IMR-90 (cell line): ENCODE measurements at regions not wholly inside any gene's neighbourhood (a gene's known extent, or its start where the extent isn't known, plus 50 kb on each side); places are given as distances from the start of the nearest gene placed in this dataset.

Source experiments
- ATAC-seq: fragments of 200-7000 bp; cut with Tn5 transposase; 2 replicates; pipeline ENCODE4 v1.9.1; 2020; ENCODE audit warnings: low read depth, mild to moderate bottlenecking, moderate library complexity
- BruUV-seq: library from RNA; stranded (reverse); fragments of 400-500 nt; replicated peaks from 2 replicates; lab custom pipeline; 2021; lab: Mats Ljungman, UMichigan
- CTCF ChIA-PET: fragments of 300-600 bp; formaldehyde crosslinking; extraction: SDS; loops from one replicate; lab custom pipeline; 2021; ENCODE audit warnings: antibody characterized with exemption; lab: Yijun Ruan, JAX
- POLR2A ChIA-PET: fragments of 300-600 bp; sonication (Branson Sonifier 250); formaldehyde crosslinking; loops from one replicate; lab custom pipeline; 2022; ENCODE audit warnings: antibody characterized with exemption; ENCODE audit not compliant: unreplicated experiment; lab: Charles Lee
- DNase-seq: peaks from one replicate; pipeline ENCODE4 v3.0.0; 2013
- H2AFZ ChIP-seq: replicated peaks from 2 replicates; pipeline ENCODE3; 2013; ENCODE audit warnings: low read length, mild to moderate bottlenecking; ENCODE audit not compliant: poor library complexity
- H2AK5ac ChIP-seq: 2 replicates; pipeline ENCODE4 v1.6.1; 2013; ENCODE audit warnings: low read depth, low read length, inconsistent platforms
- H2AK9ac ChIP-seq: replicated peaks from 2 replicates; pipeline ENCODE3; 2013; ENCODE audit warnings: mild to moderate bottlenecking, low read depth, low read length, moderate library complexity; ENCODE audit not compliant: poor library complexity
- H2BK120ac ChIP-seq: 2 replicates; pipeline ENCODE4 v1.6.1; 2013; ENCODE audit warnings: low read depth, low read length, inconsistent platforms
- H2BK15ac ChIP-seq: 3 replicates; pipeline ENCODE4 v1.6.1; 2013; ENCODE audit warnings: low read depth, low read length, inconsistent platforms
- H2BK20ac ChIP-seq: 2 replicates; pipeline ENCODE4 v1.6.1; 2013; ENCODE audit warnings: low read depth, mild to moderate bottlenecking, inconsistent platforms, low read length, moderate library complexity
- H2BK5ac ChIP-seq: 2 replicates; pipeline ENCODE4 v1.6.1; 2013; ENCODE audit warnings: mild to moderate bottlenecking, low read depth, low read length, inconsistent platforms; ENCODE audit not compliant: poor library complexity, severe bottlenecking
- H3K14ac ChIP-seq: replicated peaks from 2 replicates; pipeline ENCODE4 v1.6.1; 2013; ENCODE audit warnings: low read depth, low read length, inconsistent platforms
- H3K18ac ChIP-seq: 2 replicates; pipeline ENCODE4 v1.6.1; 2013; ENCODE audit warnings: low read depth, low read length, control low read depth
- H3K23ac ChIP-seq: 2 replicates; pipeline ENCODE4 v1.6.1; 2013; ENCODE audit warnings: low read depth, low read length, inconsistent platforms
- H3K27ac ChIP-seq: 2 replicates; pipeline ENCODE4 v1.5.1; 2013; ENCODE audit warnings: mild to moderate bottlenecking, control low read depth, low read length; ENCODE audit not compliant: insufficient read depth
- H3K27me3 ChIP-seq: 2 replicates; pipeline ENCODE4 v1.6.1; 2013; ENCODE audit warnings: low read length; ENCODE audit not compliant: control insufficient read depth, insufficient read depth
- H3K36me3 ChIP-seq: 2 replicates; pipeline ENCODE4 v1.6.1; 2013; ENCODE audit warnings: low read length, mixed read lengths; ENCODE audit not compliant: control insufficient read depth, insufficient read depth
- H3K4ac ChIP-seq: 2 replicates; pipeline ENCODE4 v1.6.1; 2013; ENCODE audit warnings: low read depth, low read length, inconsistent platforms
- H3K4me1 ChIP-seq: 2 replicates; pipeline ENCODE4 v1.6.1; 2013; ENCODE audit warnings: low read length, mixed read lengths; ENCODE audit not compliant: control insufficient read depth, insufficient read depth
- H3K4me2 ChIP-seq: 2 replicates; pipeline ENCODE4 v1.6.1; 2013; ENCODE audit warnings: low read depth, mild to moderate bottlenecking, control low read depth, low read length, moderate library complexity
- H3K4me3 ChIP-seq: 2 replicates; pipeline ENCODE4 v1.5.1; 2013; ENCODE audit warnings: low read depth, mild to moderate bottlenecking, control low read depth, low read length, moderate library complexity; ENCODE audit not compliant: insufficient read depth
- H3K56ac ChIP-seq: 2 replicates; pipeline ENCODE4 v1.6.1; 2013; ENCODE audit warnings: low read length, inconsistent platforms; ENCODE audit not compliant: insufficient read depth; ENCODE audit errors: extremely low read depth
- H3K79me1 ChIP-seq, 2 experiments: 2 replicates each; pipeline ENCODE4 v1.6.1; 2013; ENCODE audit warnings: low read length in 2 of 2, inconsistent platforms in 1 of 2, low read depth in 1 of 2
- H3K9ac ChIP-seq: 2 replicates; pipeline ENCODE4 v1.6.1; 2013; ENCODE audit warnings: low read depth, low read length, control low read depth
- H3K9me1 ChIP-seq: 2 replicates; pipeline ENCODE4 v1.6.1; 2013; ENCODE audit warnings: low read length, inconsistent platforms; ENCODE audit not compliant: insufficient read depth
- H3K9me3 ChIP-seq: 2 replicates; pipeline ENCODE4 v1.6.1; 2013; ENCODE audit warnings: low read length; ENCODE audit not compliant: control insufficient read depth, insufficient read depth
- H4K20me1 ChIP-seq: 2 replicates; pipeline ENCODE4 v1.6.1; 2013; ENCODE audit warnings: low read length, inconsistent platforms; ENCODE audit not compliant: insufficient read depth
- H4K5ac ChIP-seq: 2 replicates; pipeline ENCODE4 v1.6.1; 2013; ENCODE audit warnings: mild to moderate bottlenecking, low read depth, low read length, control low read depth
- H4K8ac ChIP-seq, 2 experiments: 2 replicates each; pipeline ENCODE4 v1.6.1; 2013; ENCODE audit warnings: low read depth in 2 of 2, low read length in 2 of 2, control low read depth in 1 of 2, inconsistent platforms in 1 of 2
- H4K91ac ChIP-seq: 2 replicates; pipeline ENCODE4 v1.6.1; 2013; ENCODE audit warnings: low read depth, low read length, inconsistent platforms; ENCODE audit not compliant: insufficient read depth
- BHLHE40 ChIP-seq: fragments of 150-350 bp; IDR thresholded peaks from 2 replicates; pipeline ENCODE4 v1.6.1; 2016; ENCODE audit warnings: mild to moderate bottlenecking, low read depth, low read length
- CEBPB ChIP-seq: IDR thresholded peaks from 2 replicates; pipeline ENCODE4 v1.6.1; 2012; ENCODE audit warnings: low read depth, low read length, improper control_type of control experiment
- MAZ ChIP-seq: IDR thresholded peaks from 2 replicates; pipeline ENCODE4 v1.6.1; 2012; ENCODE audit warnings: low read depth, mild to moderate bottlenecking, low read length, improper control_type of control experiment, moderate library complexity, borderline replicate concordance
- NFE2L2 ChIP-seq: fragments of 150-350 bp; IDR thresholded peaks from 2 replicates; pipeline ENCODE4 v1.6.1; 2016; ENCODE audit warnings: low read depth, mild to moderate bottlenecking, low read length
- POLR2A ChIP-seq: IDR thresholded peaks from 2 replicates; pipeline ENCODE4 v1.6.1; 2012; ENCODE audit warnings: mild to moderate bottlenecking, low read depth, low read length
- RAD21 ChIP-seq: IDR thresholded peaks from 2 replicates; pipeline ENCODE4 v1.6.1; 2012; ENCODE audit warnings: low read length, improper control_type of control experiment
- RCOR1 ChIP-seq: IDR thresholded peaks from 2 replicates; pipeline ENCODE4 v1.6.1; 2012; ENCODE audit warnings: mild to moderate bottlenecking, low read length, improper control_type of control experiment; ENCODE audit not compliant: insufficient replicate concordance
- RFX5 ChIP-seq: IDR thresholded peaks from 2 replicates; pipeline ENCODE4 v1.8.0; 2012; ENCODE audit warnings: low read depth, mild to moderate bottlenecking, low read length, moderate library complexity
- WGBS, 2 experiments: methylation state at CpG; one replicate each; pipeline versions ENCODE4 v1.1.5 to v1.1.7; 2013; ENCODE audit warnings: missing lambda C conversion rate in 2 of 2; ENCODE audit not compliant: insufficient read length in 1 of 2; ENCODE audit errors: extremely low coverage in 2 of 2; 5-methylcytosine and 5-hydroxymethylcytosine counted together
- dilution Hi-C: fragments of 300-500 bp; cut with HindIII; formaldehyde crosslinking; loops from one replicate; pipeline ENCODE4 v1.14.3; 2018; ENCODE audit warnings: low sequenced_read_pairs; ENCODE audit not compliant: unreplicated experiment
- in situ Hi-C: fragments of 300-500 bp; cut with MboI; formaldehyde crosslinking; loops from 3 replicates; pipeline ENCODE4 v1.14.3; 2019; ENCODE audit warnings: low sequenced_read_pairs, inconsistent platforms, mixed read lengths
- intact Hi-C: fragments of 100-400 bp; cut with micrococcal nuclease; formaldehyde crosslinking; loops from 2 replicates; pipeline ENCODE4 v1.10.0; 2022
- TF ChIP-seq, protein P1 (sequence below): conservative IDR thresholded peaks from 2 replicates; pipeline ENCODE4 v1.5.1; 2012; ENCODE audit warnings: mild to moderate bottlenecking, low read depth, low read length, improper control_type of control experiment
- TF ChIP-seq, protein P2 (sequence below): fragments of 150-350 bp; IDR thresholded peaks from 2 replicates; pipeline ENCODE4 v1.6.1; 2017; ENCODE audit warnings: mild to moderate bottlenecking, antibody characterized with exemption, low read length, low read depth

DNA sequence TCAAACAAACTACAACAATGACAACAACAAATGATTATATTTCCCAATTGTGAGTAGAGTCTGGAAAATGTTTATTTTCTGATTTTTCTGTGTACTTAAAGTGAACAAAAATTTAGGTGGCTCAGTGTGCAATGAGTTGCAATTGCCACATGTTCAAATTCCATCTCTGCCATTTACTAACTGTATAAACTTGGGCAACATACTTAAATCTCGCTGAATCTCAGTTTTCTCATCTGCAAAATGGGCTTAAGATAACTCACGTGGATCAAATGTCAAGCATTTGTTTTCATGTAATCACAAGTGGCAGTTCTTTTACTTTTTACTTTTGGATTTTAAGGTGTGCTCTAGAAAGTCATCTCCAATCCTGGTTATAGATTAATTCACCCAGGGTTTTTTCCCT is 416.8 kb upstream of the HNRNPA3 start:
- Histone ChIP-seq H3K4me2 (no peak overlapping the region), H3K56ac (no peak overlapping the region), H2BK20ac (no peak overlapping the region), H4K20me1 (no peaks in the 10 kb centered on the region), H3K4ac (no peak overlapping the region), H3K4me1 (no peaks in the 10 kb centered on the region), H2BK15ac (no peak overlapping the region), H3K18ac (no peak overlapping the region), H3K4me3 (no peak overlapping the region), H3K9me3 (no peaks in the 10 kb centered on the region), H3K9me1 (no peaks in the 10 kb centered on the region), H3K36me3 (no peaks in the 10 kb centered on the region), H3K27ac (no peak overlapping the region), H2AK9ac (no peak overlapping the region), H3K27me3 (no peaks in the 10 kb centered on the region), H4K5ac (no peak overlapping the region), H3K9ac (no peak overlapping the region), H2AFZ (no peak overlapping the region), H2AK5ac (no peak overlapping the region), H2BK120ac (no peak overlapping the region), H3K79me1 (no peaks in the 10 kb centered on the region), H2BK5ac (no peak overlapping the region), H4K91ac (no peak overlapping the region), H3K23ac (no peak overlapping the region), H3K14ac (no peak overlapping the region), H4K8ac (no peak overlapping the region)
- TF ChIP-seq BHLHE40 (no peak), CEBPB (no peak), RFX5 (no peak), RAD21 (no peak), RCOR1 (no peak), MAZ (no peak), POLR2A (no peak), NFE2L2 (no peak)
- TF ChIP-seq, protein P1, sequence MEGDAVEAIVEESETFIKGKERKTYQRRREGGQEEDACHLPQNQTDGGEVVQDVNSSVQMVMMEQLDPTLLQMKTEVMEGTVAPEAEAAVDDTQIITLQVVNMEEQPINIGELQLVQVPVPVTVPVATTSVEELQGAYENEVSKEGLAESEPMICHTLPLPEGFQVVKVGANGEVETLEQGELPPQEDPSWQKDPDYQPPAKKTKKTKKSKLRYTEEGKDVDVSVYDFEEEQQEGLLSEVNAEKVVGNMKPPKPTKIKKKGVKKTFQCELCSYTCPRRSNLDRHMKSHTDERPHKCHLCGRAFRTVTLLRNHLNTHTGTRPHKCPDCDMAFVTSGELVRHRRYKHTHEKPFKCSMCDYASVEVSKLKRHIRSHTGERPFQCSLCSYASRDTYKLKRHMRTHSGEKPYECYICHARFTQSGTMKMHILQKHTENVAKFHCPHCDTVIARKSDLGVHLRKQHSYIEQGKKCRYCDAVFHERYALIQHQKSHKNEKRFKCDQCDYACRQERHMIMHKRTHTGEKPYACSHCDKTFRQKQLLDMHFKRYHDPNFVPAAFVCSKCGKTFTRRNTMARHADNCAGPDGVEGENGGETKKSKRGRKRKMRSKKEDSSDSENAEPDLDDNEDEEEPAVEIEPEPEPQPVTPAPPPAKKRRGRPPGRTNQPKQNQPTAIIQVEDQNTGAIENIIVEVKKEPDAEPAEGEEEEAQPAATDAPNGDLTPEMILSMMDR: no peak
- TF ChIP-seq, protein P2, sequence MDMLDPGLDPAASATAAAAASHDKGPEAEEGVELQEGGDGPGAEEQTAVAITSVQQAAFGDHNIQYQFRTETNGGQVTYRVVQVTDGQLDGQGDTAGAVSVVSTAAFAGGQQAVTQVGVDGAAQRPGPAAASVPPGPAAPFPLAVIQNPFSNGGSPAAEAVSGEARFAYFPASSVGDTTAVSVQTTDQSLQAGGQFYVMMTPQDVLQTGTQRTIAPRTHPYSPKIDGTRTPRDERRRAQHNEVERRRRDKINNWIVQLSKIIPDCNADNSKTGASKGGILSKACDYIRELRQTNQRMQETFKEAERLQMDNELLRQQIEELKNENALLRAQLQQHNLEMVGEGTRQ: no peak
- no TSS peak for BruUV-seq
- CTCF ChIA-PET: no interaction called here
- dilution Hi-C loops (no loop called here), in situ Hi-C loops (no loop called here), intact Hi-C loops (no loop called here)
- POLR2A ChIA-PET: no interaction called here
- no peak for DNase-seq
- no CpG with 5 or more reads among the region's 2 CpGs for WGBS, 2 experiments
- no peak for ATAC-seq
